Activated T-helper 9 cell treated with anti-CD3 and anti-CD28 coated beads, Interleukin-2, amount 50 U/mL, for 16 hours (primary cell): ENCODE measurements at regions not wholly inside any gene's neighbourhood (a gene's known extent, or its start where the extent isn't known, plus 50 kb on each side); places are given as distances from the start of the nearest gene placed in this dataset.
"Not testable (repeated sequence)": the region's sequence is repeated elsewhere in the genome, so short reads cannot be mapped to it uniquely, and the experiment has no call there.

Source experiments
- DNase-seq: peaks from one replicate; pipeline ENCODE4 v3.0.0-alpha.2; 2020; ENCODE audit warnings: low read depth

GRCh38 chr6:140661691-140662090, 1287.2 kb upstream of the CITED2 start:
- no peak for DNase-seq

GRCh38 chr6:140660295-140660694, 1285.8 kb upstream of the CITED2 start:
- no peak for DNase-seq

GRCh38 chr6:140653972-140654371, 1279.5 kb upstream of the CITED2 start:
- no peak for DNase-seq

GRCh38 chr6:140653506-140653905, 1279.1 kb upstream of the CITED2 start:
- DNase-seq, result no peak

DNA sequence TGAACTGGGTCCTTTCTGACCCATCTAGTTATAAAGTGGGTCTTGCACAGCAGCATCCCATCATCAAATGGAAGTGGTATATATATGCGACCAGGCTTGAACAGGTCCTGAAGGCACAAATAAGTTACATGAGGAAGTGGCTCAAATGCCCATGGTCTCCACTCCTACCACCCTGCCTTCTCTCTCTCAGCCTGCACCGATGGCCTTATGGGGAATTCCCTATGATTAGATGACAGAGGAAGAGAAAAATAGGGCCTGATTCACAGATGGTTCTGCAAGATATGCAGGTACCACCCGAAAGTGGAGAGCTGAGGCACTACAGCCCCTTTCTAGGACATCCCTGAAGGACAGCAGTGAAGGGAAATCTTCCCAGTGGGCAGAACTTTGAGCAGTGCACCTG, 1275.1 kb upstream of the CITED2 start:
- not testable (repeated sequence) for DNase-seq

DNA sequence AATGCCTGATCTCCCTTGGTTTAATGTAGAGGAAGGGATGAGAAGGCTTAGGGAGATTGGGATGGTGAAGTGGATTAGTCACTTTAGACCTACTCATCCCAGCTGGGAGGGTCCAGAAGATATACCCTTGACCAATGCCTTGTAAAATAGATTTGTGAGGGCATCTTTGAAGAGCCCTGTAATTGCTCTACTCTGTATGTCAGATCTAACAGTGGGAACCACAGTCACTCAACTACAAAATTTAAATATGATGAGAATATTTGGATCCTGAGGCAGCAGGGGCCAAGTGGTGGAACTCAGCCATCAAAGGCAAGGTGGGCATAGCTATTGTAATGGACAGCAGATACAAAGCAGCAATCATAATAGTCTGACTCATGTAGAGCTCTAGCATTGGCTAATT, 1272.9 kb upstream of the CITED2 start:
- not testable (repeated sequence) for DNase-seq

- DNase-seq, result no peak
Observed at GRCh38 chr6:140644017-140644416, 1269.6 kb upstream of the CITED2 start.

- DNase-seq, result no peak
Observed at GRCh38 chr6:140641412-140641811, 1267.0 kb upstream of the CITED2 start.

- DNase-seq, result no peak
Observed at GRCh38 chr6:140636908-140637402, 1262.5 kb upstream of the CITED2 start.

DNA sequence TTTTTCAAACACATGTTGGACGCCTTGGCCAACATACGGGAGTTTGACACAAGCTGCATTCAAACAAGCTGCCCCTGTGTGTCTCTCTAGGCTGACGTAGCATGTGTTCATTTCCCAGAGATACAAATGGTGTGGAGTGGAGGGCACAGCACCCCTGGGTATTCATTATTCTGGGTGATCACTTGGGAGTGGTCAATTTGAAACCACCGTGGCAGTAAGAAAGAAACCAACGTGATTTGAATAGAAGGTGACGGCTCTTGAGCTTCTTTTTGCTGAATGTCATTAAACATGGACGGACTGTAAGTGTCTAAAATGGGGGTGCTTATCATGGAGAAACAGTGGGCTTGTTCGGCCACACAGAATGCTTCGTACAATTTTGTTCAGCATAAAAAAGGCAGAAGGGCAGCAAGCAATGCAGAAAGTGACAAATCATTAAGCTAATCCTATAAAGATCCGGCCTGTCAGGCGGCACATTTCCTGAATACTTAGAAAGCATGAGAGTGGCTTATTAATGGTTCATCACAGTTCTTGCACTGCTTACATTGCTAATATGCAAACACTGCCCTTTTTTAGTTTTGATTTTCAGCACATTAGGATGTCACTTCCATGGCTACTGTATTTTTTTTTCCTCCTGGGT, 1261.9 kb upstream of the CITED2 start:
- DNase-seq, result no peak

DNA sequence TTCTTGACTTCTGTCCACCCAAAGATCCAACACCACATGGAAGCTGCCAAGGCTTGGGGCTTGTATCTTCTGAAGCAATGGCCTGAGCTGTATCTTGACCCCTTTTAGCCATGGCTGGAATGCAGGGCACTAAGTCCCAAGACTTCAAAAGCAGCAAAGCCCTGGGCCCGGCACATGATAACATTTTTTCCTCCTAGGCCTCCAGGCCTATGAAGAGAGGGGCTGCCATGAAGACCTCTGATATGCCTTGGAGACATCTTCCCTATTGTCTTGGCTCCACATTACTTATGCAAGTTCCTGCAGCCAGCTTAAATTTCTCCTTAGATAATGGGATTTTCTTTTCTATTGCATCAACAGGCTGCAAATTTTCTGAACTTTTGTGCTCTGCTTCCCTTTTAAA, 1252.6 kb upstream of the CITED2 start:
- no peak for DNase-seq

DNA sequence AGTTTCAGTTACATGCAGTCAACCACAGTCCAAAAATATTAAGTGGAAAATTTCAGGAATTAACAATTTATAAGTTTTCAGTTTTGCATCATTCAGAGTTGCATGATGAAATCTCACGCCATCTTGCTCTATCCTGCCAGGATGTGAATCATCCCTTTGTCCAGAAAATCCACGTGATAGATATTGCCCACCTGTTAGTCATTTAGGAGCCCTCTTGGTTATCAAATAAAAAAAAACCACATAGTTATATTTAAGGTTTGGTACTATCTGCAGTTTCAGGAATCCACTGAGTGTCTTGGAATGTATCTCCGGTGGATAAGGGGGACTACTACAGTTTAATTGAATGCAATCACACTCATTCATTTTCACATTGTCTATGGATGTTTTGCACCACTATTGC, 1249.0 kb upstream of the CITED2 start:
- DNase-seq, result no peak

- no peak for DNase-seq
Observed at GRCh38 chr6:140620496-140620895, 1246.0 kb upstream of the CITED2 start.

DNA sequence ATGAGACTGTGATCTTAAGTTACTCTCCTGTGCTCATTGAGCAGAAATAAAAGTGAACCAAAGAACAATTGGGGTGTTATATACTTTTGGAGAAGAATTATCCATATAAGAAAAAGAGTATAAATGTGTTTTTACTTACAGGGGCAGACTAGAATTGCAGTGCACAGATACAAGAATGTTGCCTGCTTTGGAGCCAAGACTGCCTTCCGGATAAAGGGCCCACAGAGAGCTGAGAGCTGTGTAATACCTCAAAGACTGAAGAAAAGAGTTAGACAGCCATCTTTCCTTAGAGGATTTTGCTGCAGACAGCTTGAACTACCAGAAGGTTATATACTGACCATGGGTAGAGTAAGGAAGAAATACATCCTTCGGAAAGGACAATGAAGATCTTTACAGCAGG, 1235.5 kb upstream of the CITED2 start:
- DNase-seq, result no peak

GRCh38 chr6:140609321-140609720, 1234.9 kb upstream of the CITED2 start:
- no peak for DNase-seq

DNA sequence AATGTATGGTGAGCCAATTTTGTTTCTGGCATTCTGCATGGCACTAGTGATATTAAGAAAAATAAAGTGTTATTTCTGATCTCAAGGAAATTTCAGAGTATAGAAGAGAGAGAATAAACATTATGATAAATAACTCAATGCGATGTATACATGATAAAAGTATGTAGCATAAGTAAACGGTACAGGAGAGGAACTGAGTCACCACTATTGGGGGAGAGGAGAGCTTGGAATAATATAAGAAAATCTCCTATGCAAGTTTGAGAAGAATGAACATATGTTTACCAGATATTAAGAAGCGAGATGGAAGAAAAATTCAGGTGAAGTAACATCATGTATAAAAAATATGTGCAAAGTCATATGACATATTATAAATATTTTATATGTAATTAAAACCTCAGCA, 1230.3 kb upstream of the CITED2 start:
- no peak for DNase-seq

DNA sequence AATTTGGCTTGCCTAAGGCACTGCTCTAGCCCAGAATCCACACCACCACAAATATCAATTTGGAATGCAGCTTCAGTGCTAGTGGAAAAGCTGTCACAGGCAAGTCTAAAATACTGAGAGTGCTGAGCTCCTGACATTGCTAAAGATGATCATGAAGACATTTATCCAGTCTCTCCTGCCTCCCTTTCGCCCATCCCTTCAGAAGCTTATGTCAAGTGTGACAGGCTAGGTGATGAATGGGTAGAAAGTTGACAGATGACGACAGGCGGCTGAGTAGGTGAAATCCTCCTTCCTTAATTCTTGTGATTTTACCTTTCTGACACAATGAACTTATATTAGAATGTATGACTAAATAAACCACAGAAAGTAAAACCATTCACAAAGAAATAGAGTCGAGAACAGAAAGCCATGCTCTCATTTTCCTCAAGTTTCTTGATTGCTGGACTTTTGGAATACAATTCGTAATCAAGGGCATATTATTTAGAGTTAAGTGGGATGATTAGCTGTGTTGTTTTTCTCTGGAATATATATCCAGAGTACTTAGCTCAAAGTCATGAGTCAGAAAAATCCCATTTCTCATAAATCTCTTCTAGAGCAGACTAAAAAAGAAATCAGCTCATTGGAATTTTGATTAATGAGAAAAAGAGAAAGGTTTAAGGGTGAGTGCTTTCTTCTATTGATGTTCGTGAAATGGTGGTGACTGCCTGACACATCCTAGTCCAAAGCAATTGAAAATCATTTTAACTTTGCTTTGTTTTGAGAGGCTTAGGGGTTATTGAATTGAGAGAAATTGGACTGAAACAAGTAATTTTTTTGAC, 1228.2 kb upstream of the CITED2 start:
- no peak for DNase-seq

- DNase-seq, result no peak
Observed at GRCh38 chr6:140601021-140601808, 1226.8 kb upstream of the CITED2 start.

DNA sequence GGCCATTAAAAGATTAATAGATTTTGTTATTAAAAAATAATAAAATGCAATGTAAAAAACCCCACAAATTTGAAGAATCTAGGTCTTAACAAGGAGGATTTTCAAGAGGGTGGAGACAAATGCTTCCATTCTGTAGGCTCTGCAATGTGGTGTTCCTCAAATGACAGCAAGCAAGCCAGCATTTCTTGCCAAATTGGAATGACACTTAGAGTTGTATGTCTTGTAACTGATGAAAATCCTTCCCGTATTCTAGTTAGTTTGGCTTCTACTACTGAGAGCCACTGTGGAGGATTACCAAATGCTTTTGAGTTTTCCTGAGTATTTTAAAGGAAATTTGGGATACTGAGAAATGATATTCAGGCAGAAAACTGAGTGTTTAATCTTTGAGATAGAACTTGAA, 1225.5 kb upstream of the CITED2 start:
- DNase-seq, result no peak

GRCh38 chr6:140597181-140597580, 1222.7 kb upstream of the CITED2 start:
- no peak for DNase-seq

DNA sequence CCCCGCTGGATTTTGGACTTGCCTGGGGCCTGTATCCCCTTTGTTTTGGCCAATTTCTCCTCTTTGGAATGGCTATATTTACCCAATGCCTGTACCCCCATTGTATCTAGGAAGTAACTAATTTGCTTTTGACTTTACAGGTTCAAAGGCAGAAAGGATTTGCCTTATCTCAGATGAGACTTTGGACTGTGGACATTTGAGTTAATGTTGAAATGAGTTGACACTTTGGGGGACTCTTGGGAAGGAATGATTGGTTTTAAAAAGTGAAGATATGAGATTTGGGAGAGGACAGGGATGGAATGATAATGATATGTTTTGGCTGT, 1220.3 kb upstream of the CITED2 start:
- no peak for DNase-seq

DNA sequence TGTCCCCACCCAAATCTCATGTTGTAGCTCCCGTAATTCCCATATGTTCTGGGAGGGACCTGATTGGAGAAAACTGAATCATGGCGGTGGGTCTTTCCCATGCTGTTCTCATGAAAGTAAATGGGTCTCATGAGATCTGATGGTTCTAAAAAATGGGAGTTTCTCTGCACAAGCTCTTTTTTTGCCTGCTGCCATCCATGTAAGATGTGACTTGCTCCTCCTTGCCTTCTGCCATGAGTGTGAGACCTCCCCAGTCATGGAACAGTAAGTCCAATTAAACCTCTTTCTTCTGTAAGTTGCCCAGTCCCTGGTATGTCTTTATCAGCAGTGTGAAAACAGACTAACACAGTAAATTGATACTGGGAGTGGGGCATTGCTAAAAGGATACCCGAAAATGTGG, 1218.4 kb upstream of the CITED2 start:
- no peak for DNase-seq

- DNase-seq, result no peak
Observed at GRCh38 chr6:140590641-140591040, 1216.2 kb upstream of the CITED2 start.
